Kasumi-1 (cell line): ENCODE measurements at regions not wholly inside any gene's neighbourhood (a gene's known extent, or its start where the extent isn't known, plus 50 kb on each side); places are given as distances from the start of the nearest gene placed in this dataset.

Source experiments
- DNase-seq, 2 experiments: peaks; one replicate each; lab custom pipeline; 2025; lab: John Stamatoyannopoulos, UW

DNA sequence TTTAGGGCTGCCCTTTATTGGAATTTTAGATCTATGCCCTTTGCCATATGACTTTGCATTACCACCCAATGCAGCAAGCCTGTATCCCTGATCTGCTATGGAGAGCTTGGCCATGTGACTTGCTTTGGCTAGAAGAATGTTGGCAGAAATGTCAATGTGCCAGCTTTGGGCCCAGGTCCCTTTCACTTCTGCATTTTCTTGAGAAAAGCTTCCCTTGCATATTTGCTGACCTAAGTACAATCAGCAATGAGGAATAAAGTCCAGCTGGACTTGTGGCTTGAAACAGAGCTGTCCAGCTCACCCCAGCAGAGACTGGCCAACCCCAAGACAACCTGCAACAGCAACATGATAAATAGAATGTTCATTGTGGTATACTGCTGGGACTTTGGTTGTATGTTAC is 135.9 kb downstream of the PAH start:
- DNase-seq: no peak

DNA sequence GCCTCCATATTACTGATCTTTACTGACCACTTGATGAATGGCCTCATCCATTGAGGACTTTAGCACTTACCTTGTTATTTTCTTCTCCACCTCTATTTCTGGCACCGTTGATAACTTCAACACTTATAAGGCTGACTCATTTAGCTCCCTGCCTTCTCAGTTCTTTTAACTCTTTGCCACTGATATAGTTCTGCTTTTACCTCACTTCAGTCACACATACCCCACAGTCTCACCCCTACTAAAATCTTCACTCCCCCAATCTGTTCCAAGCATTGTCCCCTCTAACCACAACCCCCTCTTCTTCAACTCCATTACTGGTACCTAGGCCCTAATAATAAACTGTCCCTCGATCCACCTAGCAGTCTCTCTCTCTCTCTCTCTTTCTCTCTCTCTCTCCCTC is 141.0 kb downstream of the PAH start:
- DNase-seq: no peak

DNA sequence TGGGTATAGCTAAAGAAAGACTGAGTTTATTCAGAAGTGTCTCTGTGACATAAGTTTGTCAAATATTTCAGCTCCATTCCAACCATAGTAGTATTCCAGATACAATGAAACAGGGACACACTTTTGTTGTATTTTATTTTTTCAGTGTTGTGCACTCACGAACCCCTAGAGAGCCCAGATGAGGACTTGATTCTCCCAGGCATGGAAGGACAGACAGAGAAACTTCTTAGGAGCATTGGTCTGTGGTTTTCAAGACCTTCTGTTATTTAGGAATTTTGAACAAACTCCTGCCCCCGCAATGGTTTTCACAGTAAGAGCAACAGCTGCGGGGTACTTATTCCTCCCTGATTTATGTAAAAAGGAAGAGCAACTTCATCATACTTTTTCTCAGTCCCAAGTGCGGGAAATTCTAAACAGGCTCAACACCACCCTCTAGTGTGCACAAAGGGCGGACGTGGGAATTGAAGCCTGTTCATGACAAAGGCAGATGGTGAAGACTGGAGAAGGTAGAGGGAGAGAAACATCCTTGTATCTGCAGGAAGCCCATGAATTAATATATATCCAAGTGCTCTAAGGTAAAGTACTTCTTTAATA is 147.6 kb downstream of the PAH start:
- DNase-seq: peak; percentile 63 to 71

DNA sequence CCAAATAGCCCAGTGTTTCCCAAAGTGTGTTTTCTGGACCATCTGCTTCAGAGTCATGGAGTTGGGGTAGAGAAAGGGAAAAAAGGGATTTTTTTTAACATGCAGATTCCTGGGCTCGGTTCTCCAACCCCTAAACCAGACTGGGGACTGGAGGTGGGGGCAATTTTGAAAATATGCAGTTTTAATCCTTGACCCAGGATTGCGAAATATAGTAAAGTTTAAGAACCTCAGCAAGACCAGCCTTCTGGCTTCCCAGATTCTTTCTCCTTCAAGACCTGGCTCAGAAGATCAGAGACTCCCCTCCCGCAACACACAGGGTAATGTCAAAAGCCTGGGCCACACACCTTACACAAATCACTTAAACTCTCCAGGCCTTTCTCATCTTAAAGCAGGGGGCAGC is 150.1 kb downstream of the PAH start:
- DNase-seq: no peak

DNA sequence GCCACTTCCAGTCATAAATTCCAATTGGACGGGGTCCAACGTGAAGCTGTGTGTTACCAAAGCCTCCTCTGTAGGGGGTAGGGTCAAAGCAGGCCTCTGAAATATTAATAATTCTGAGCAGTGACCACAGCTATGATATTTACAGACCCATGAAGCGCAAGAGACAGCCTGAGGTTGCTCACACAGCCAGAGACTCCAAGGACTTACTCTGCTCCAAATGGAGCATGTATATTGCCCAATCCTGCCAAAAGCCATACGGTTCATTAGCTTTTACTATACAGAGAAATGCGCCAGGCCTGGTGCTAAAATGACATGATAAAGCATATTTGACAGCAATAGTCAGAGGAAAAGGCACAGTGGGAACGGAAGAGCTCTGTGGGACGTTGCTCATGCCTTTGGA is 151.3 kb downstream of the PAH start:
- DNase-seq: no peak

DNA sequence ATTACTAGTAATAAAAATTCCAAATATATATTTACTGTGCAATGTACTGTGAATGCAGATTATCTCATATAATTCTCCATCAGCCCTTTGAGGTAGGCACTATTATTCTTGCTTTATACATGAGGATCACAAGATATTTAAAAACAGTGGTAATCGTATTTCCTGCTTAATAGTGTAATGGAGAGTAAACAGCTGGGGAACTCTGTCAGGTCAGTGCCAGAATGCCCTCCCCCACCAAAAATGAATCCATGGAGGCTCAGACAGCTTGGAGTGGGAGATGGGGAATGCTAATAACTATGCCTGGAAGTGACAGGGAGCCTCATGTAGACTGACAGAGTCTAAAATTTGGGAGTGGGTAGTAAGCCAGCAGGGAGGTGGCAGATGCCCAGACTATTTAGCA is 153.6 kb downstream of the PAH start:
- no peak for DNase-seq

DNA sequence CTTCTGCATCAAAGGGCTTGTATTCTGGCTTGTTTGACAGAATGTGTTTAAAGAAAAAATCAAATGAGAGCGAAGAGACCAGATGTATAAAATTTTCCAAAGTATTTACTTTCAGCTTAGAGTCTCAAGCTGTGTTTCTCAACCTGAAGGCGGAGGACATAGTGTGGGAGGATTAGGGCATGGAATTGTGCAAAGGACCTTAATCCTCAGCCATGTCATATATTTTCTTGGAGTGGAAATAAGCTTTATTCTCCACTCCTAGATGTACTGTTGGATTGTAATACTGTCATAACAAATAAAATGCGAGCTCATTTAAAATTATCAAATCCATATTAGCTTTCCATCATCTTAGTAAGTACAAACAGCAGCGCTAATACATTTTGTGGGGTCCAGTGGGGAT is 154.0 kb downstream of the PAH start:
- no peak for DNase-seq

DNA sequence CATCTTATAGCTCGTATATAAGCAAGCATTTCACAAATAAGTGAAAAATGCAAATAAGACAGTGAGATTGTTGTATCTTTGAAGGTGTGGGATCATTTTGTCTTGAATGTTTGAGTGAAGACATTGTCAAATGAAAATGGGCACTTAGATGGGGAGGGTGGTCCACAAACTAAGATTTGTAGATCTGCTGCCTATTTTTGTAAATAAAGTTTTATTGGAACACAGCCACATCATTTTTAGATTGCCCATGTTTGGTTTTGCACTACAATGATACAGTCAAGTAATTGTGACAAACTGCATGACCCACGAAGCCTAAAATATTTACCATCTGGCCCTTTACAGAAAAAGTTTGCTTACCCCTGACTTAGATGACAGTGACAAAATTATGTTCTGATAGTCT is 156.7 kb downstream of the PAH start:
- DNase-seq: no peak

DNA sequence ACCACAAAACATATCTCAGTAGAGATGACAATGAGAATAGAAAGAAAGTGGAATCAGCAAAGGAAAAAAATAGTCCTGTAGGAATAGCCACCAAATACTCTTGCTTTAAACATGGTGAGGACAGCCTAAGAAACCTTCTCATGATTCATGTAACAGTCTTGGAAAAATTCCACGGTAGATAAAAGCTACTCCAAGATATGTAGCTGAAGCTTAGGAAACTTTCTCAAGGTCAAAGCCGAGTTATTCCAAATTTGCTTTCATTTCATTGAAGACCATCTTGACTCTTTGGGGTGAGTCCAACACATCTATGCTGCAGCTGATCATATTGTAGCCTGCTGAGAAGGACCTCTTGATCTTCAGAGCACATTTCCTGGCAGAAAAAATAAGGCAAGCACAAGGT is 157.6 kb downstream of the PAH start:
- DNase-seq: no peak

DNA sequence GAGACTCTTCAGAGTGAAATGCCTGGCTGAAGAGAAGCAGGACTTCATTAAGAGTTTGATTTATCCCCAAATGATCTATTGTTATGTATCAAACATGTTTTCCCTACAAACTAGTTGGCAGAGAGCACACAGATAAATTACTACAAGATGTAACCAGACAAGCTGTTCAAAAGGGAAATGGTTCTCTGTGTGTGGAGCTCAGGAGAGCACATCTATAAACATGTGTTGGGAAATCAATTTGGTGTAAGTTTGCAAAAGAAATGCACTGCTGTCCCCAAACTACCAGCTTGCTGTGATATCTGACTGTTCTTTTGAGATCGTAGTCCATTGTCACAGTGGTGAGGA is 159.2 kb downstream of the PAH start:
- no peak for DNase-seq

DNA sequence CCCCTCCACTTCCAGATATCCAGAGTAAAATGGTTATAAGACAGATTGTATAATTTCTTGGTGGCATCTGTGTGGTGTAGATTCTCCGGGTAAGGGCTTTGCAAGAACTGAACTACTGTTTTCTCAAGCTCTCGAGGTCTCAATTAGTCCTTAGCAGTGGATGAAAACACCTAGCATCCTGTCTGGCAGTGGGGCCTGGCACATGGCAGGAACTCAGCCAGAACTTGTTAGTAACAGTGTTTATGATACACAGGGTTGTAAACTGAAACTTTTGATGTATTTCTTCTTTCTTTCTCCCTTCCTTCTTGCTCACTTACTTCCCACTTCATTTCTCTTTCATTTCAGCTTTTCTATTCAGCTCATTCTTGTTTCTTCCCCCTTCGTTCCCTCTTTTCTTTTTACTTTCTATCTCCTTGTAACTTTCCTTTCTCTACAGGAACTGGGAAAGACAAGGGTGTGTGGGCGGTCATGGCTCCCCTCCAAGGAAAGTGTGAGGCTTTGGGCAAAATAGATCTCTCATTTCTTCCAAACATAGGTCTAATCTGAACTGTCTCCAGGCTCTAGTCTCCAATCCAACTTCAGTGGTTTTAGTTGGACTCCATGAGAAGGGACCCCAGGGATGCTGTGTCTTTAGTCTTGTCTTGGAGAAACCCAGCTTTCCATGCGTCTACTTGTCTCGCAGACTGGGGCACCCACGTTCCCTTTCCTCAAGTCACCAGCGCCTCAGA is 159.7 kb downstream of the PAH start:
- no peak for DNase-seq

DNA sequence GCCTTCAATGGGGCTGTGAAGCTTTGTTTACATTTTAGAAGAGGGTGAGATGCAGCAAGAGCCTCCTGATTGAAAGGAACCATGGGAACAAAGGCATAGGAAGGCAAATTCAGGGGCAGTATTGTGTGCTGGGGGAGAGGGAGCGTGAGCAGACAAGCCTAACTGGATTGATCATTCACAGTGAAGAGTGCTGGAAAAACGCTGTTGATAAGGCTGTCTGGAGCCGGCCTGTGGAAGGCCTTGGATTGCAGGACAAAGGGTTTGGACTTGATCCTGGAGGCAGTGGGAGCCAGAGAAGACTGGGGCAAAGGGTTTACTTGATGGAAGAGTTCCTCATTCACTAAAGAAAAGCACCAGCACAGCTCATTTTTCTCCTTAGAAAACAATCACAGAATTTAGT is 160.5 kb downstream of the PAH start:
- DNase-seq: no peak

DNA sequence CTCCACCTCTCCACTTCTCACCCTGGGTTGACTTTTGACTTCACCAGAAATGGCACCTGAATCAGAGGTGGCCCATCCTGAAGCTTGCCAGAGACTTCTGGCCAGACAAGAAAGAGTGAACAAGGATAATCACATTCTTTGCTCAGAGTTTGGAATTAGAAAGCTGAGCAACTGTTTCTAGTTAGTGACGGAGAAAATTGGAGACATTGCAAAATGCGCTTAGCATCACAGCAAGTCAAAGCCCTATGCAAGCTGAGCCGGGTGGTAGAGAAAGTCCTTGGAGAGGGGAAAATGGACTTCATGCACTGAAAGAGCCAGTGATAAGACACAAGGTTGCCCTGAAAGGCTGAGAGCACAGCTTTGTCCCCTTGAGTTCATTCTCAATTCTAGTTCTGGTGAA is 161.8 kb downstream of the PAH start:
- DNase-seq: no peak

DNA sequence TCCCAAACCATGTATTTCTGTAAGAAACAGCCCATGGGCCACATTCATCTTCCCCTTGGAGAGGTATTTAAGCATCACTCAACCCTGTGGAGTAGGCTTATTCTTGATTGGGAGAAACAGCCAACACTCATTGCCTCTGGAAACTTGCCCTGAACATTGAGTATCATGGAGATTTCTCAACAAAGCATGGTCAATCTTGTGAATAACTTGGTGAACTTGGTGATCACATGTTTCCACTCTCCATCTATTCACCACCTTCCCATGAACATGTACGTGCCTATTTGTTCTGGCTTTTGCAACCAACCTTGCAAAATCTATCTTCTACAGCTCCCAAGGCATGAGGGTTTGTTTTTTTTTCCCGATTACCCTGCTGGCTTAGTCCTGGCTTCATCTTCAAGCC is 163.2 kb downstream of the PAH start:
- DNase-seq: no peak

DNA sequence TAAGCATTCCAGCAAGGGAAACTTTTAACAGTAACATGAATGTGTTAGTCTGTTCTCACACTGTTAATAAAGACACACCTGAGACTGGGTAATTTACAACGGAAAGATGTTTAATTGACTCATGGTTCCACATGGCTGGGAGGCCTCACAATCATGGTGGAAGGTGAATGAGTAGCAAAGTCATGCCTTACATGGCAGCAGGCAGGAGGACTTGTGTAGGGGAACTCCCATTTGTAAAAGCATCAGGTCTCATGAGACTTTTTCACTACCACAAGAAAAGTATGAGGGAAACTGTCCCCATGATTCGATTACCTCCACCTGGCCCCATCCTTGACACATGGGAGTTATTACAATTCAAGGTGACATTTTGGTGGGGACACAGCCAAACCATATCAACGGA is 168.3 kb downstream of the PAH start:
- no peak for DNase-seq

DNA sequence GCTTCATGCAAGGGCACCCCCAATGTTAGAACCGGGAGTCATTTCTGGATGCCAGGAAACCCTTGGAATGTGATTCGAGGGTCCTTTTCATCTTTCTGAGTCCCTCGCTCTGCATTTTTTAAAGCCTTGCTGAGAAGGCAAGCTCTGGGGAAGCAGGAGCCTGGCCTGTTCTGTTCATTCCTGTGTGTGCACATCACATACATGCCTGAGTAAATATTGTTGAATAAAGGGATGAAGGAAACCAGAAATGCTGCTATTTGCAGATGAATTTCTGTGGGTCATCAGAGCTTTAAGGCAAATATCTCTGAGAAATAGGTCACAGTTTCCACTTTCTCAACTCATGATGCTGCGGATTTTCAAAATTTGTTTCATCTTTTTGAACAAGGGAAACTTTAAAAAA is 170.1 kb downstream of the PAH start:
- DNase-seq: no peak

DNA sequence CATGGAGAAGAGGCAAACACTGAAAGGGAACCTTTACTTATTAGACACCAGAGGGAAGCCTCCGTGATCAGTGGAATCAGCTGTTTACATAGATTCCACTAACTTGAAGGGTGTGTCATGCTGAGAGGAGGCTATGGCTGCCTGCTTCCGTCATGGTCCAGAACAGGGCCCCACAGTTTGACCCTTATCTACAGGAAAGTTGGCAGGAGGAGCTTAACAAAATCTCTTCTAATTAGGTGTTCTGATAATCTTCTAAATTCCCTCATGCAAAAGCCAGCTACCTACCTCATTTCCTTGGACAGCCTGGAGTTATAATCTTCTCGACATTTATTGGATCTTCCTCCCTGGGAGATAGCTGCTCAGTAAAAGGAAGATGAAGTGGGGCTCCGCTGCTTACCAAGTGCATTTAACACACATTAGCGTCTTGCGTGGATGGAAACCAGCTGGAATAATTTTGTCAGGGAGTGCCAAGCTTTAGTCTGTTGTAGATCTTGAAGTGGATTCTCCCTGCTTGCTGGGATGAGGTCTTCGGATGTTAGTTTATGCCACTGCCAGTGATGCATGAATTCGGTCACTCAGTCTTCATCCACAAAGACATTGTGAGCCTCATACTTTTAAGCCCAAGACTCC is 171.0 kb downstream of the PAH start:
- DNase-seq: no peak

DNA sequence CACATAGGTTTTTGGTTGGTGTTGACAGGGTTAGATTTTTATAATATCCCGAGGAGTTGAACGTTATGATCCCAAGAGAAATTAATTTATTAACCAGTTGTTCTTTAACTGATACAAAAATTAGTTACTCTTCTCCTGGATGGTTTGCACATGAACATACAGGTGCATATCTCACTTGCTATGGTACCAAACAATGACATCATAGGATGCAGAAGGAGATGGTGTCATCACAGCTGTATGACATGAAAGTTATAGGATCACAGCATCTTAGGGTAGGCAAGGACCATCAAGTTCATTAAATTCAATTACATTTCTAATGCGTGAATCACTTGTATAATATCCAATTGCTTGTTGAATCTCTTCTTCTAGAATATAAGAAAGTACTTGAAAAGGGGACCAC is 175.8 kb downstream of the PAH start:
- DNase-seq: no peak

DNA sequence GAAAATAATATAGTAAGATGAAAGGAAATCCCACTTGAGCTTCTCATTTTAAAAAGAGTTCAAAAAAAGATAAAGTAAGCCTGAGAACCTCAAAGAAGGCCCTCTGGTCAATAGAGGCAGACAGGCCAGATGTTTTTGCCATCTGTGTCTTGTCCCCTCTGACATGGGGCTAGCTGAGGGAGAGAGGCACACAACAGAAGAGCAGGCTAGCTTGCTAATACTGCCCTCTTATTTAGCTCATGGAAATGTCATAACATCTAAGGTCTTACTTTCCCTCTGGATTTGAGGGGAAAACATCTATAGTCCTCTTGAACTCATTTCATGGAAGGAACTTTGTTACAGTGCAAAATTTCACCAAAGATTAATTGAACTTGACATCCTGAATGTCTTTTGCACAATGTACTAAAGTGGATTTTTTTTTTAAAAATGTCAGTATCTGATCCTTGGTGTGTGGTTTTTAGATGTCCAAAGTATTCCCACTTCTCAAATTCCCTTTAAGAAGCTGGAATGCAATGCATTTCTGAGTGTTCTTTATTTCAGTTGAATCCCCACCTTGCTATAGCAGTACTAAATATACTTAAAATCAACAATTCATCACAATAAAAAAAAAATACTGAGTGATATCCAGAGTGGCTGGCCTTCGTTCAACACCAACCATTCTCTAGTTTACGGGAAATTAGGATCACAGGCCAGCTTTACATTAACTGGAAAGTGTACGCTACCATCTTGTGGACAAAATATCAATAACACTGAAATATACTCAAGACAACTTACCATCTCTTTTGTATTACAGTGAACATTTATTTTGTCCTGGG is 176.7 kb downstream of the PAH start:
- peak; percentile 56 to 57 for DNase-seq

DNA sequence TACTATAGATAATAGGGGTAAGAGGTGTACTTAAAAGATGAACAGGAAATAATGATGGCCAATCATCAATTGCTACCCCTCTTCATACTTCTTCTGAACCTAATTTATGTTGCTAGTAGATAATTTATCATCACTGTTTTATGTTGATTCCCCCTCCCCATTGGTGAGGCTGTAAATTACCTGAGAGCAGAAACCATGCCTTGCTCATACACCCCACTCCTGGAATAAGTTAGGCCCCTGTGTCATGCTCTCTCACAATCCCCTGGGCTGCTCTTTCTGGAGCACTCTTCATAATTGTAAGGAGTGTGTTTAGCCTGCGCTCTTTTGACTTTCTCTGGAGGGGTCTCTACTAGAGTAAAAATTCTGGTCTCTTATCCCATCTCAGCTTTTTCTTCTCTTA is 180.7 kb downstream of the PAH start:
- DNase-seq: no peak

DNA sequence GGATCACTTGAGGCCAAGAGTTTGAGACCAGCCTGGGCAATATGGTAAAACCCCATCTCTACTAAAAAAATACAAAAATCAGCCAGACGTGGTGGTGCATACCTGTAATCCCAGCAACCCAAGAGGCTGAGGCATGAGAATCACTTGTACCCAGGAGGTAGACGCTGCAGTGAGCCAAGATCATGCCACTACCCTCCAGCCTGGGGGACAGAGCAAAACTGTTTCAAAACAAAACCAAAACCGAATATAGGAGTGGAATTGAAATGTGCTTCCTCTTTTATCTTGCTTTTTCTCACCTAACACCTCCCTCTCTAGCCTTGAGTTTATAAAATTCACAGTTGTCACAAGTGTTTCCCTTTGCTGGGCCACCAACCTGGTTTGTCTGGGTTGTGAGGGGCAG is 181.9 kb downstream of the PAH start:
- no peak for DNase-seq

DNA sequence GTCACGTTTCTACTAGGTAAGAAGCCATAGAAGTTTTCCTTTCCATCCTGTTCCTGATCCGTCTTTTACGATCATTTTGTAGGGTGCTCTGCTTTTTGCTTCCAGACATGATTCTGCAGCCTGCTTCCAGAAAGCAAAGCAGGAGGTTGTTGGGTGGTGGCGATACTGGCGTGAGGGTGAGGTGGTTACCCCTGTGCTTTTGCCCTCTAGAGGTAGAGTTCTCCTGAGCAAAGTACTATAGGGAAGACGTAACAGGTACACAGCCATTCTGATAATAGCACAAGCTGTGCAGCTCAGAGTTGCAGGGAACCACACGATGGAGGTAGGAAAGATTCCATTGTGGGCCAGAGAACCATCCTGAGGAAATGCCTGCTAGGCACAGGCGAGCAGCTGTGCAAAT is 186.0 kb downstream of the PAH start:
- DNase-seq: no peak
